Type B pancreatic cell (in vitro differentiated cells): ENCODE measurements at regions not wholly inside any gene's neighbourhood (a gene's known extent, or its start where the extent isn't known, plus 50 kb on each side); places are given as distances from the start of the nearest gene placed in this dataset.

Source experiments
- DNase-seq: peaks from one replicate; pipeline ENCODE4 v3.0.0; 2021; ENCODE audit warnings: mixed read lengths; ENCODE audit not compliant: unreplicated experiment; ENCODE audit errors: extremely low spot score
- H3K27ac Mint-ChIP-seq: 2 replicates; pipeline ENCODE4 v1.8.0; 2021; ENCODE audit warnings: mild to moderate bottlenecking, mixed read lengths
- H3K27me3 Mint-ChIP-seq: 2 replicates; pipeline ENCODE4 v1.8.0; 2021; ENCODE audit warnings: mixed read lengths
- H3K36me3 Mint-ChIP-seq: 2 replicates; pipeline ENCODE4 v1.8.0; 2021; ENCODE audit warnings: mixed read lengths
- H3K4me1 Mint-ChIP-seq: one replicate; pipeline ENCODE4 v1.8.0; 2021; ENCODE audit warnings: mixed read lengths; ENCODE audit not compliant: unreplicated experiment
- H3K4me3 Mint-ChIP-seq: 2 replicates; pipeline ENCODE4 v1.8.0; 2021; ENCODE audit warnings: mild to moderate bottlenecking, mixed read lengths
- H3K9me3 Mint-ChIP-seq: 2 replicates; pipeline ENCODE4 v1.8.0; 2021; ENCODE audit warnings: mixed read lengths
- CTCF ChIP-seq: fragments of 200-600 bp; sonication (generic); conservative IDR thresholded peaks from 2 replicates; pipeline ENCODE4 v1.5.0; 2021; ENCODE audit warnings: antibody characterized with exemption, mild to moderate bottlenecking

- no peak overlapping the region for H3K27ac Mint-ChIP-seq
- H3K9me3 Mint-ChIP-seq: no peaks in the 10 kb centered on the region
- no peak overlapping the region for H3K4me3 Mint-ChIP-seq
- H3K27me3 Mint-ChIP-seq: peaks cover 7% of the 10 kb centered on the region
- H3K4me1 Mint-ChIP-seq: no peaks in the 10 kb centered on the region
- H3K36me3 Mint-ChIP-seq: no peaks in the 10 kb centered on the region
- DNase-seq: no peak
- TF ChIP-seq CTCF: no peak
Measured at GRCh38 chr6:44609051-44609612, 221.6 kb downstream of the CDC5L start.

- H3K27ac Mint-ChIP-seq: no peak overlapping the region
- no peaks in the 10 kb centered on the region for H3K4me1 Mint-ChIP-seq
- no peak for DNase-seq
- H3K4me3 Mint-ChIP-seq: no peak overlapping the region
- H3K9me3 Mint-ChIP-seq: no peaks in the 10 kb centered on the region
- H3K36me3 Mint-ChIP-seq: no peaks in the 10 kb centered on the region
- TF ChIP-seq CTCF: no peak
- peaks cover 5% of the 10 kb centered on the region for H3K27me3 Mint-ChIP-seq
Measured at GRCh38 chr6:44614396-44614795, 226.9 kb downstream of the CDC5L start.

GRCh38 chr6:44615621-44616020 lies 228.1 kb downstream of the CDC5L start:
- no peaks in the 10 kb centered on the region for H3K27me3 Mint-ChIP-seq
- no peak overlapping the region for H3K27ac Mint-ChIP-seq
- no peak for DNase-seq
- H3K36me3 Mint-ChIP-seq: no peaks in the 10 kb centered on the region
- TF ChIP-seq CTCF: no peak
- no peak overlapping the region for H3K4me3 Mint-ChIP-seq
- no peaks in the 10 kb centered on the region for H3K9me3 Mint-ChIP-seq
- no peaks in the 10 kb centered on the region for H3K4me1 Mint-ChIP-seq

- TF ChIP-seq CTCF: no peak
- H3K9me3 Mint-ChIP-seq: no peaks in the 10 kb centered on the region
Measured at GRCh38 chr6:44617416-44617815, 229.9 kb downstream of the CDC5L start.

GRCh38 chr6:44618371-44618770 lies 230.9 kb downstream of the CDC5L start:
- H3K9me3 Mint-ChIP-seq: no peaks in the 10 kb centered on the region
- no peak overlapping the region for H3K4me3 Mint-ChIP-seq
- DNase-seq: no peak
- H3K4me1 Mint-ChIP-seq: no peaks in the 10 kb centered on the region
- H3K36me3 Mint-ChIP-seq: no peaks in the 10 kb centered on the region
- H3K27me3 Mint-ChIP-seq: peaks cover 5% of the 10 kb centered on the region
- H3K27ac Mint-ChIP-seq: no peak overlapping the region
- TF ChIP-seq CTCF: no peak

More at GRCh38 chr6:44617416-44617815, 229.9 kb downstream of the CDC5L start:
- no peak overlapping the region for H3K27ac Mint-ChIP-seq
- no peaks in the 10 kb centered on the region for H3K4me1 Mint-ChIP-seq
- no peak overlapping the region for H3K4me3 Mint-ChIP-seq
- H3K27me3 Mint-ChIP-seq: peaks cover 5% of the 10 kb centered on the region
- no peak for DNase-seq
- no peaks in the 10 kb centered on the region for H3K36me3 Mint-ChIP-seq

GRCh38 chr6:44620922-44621321 lies 233.4 kb downstream of the CDC5L start:
- no peak for TF ChIP-seq CTCF
- no peaks in the 10 kb centered on the region for H3K36me3 Mint-ChIP-seq
- H3K4me3 Mint-ChIP-seq: no peak overlapping the region

More at GRCh38 chr6:44620922-44621321, 233.4 kb downstream of the CDC5L start:
- Mint-ChIP-seq H3K4me1 (peaks cover 20% of the 10 kb centered on the region), H3K27me3 (peaks cover 5% of the 10 kb centered on the region), H3K9me3 (no peaks in the 10 kb centered on the region), H3K27ac (no peak overlapping the region)
- DNase-seq: no peak
